WTC11 (cell line): ENCODE measurements at regions not wholly inside any gene's neighbourhood (a gene's known extent, or its start where the extent isn't known, plus 50 kb on each side); places are given as distances from the start of the nearest gene placed in this dataset.

Source experiments
- ATAC-seq: fragments of 200-7000 bp; cut with Tn5 transposase; 2 replicates; pipeline ENCODE4 v1.10.0; 2021; ENCODE audit warnings: mild to moderate bottlenecking, moderate library complexity
- CTCF ChIA-PET: fragments of 300-600 bp; sonication (Branson Sonifier 250); formaldehyde crosslinking; loops from one replicate; lab custom pipeline; 2021; ENCODE audit warnings: antibody characterized with exemption; lab: Charles Lee
- POLR2A ChIA-PET: fragments of 350-600 bp; sonication (Branson Sonifier 250); formaldehyde crosslinking; loops from one replicate; lab custom pipeline; 2021; ENCODE audit warnings: antibody characterized with exemption; lab: Charles Lee
- DNase-seq: peaks from one replicate; pipeline ENCODE4 v3.0.0; 2021; ENCODE audit warnings: low spot score
- H3K27ac Mint-ChIP-seq: 2 replicates; pipeline ENCODE4 v1.8.0; 2021; ENCODE audit warnings: mixed read lengths
- H3K27me3 Mint-ChIP-seq: 2 replicates; pipeline ENCODE4 v1.8.0; 2021; ENCODE audit warnings: low read depth, mild to moderate bottlenecking, moderate library complexity, mixed read lengths
- H3K36me3 Mint-ChIP-seq: 2 replicates; pipeline ENCODE4 v1.8.0; 2021; ENCODE audit warnings: mixed read lengths
- H3K4me1 Mint-ChIP-seq: 2 replicates; pipeline ENCODE4 v1.8.0; 2022; ENCODE audit warnings: mixed read lengths
- H3K4me3 Mint-ChIP-seq: 2 replicates; pipeline ENCODE4 v1.8.0; 2021; ENCODE audit warnings: mild to moderate bottlenecking, moderate library complexity, mixed read lengths
- H3K9me3 Mint-ChIP-seq: 2 replicates; pipeline ENCODE4 v1.8.0; 2021; ENCODE audit warnings: mixed read lengths
- CREB1 ChIP-seq: sonication (generic); formaldehyde crosslinking; IDR thresholded peaks from 2 replicates; pipeline ENCODE4 v1.8.0; 2023; ENCODE audit warnings: mild to moderate bottlenecking, missing genetic modification reagents
- CREM ChIP-seq: sonication (generic); formaldehyde crosslinking; IDR thresholded peaks from 2 replicates; pipeline ENCODE4 v1.8.1; 2022; ENCODE audit warnings: mild to moderate bottlenecking, missing genetic modification reagents, moderate library complexity
- ELF4 ChIP-seq: sonication (generic); formaldehyde crosslinking; IDR thresholded peaks from 2 replicates; pipeline ENCODE4 v1.8.1; 2022; ENCODE audit warnings: low read depth, mild to moderate bottlenecking, moderate library complexity, missing genetic modification reagents
- EMX1 ChIP-seq: fragments of 250-450 bp; sonication (Bioruptor Pico); IDR thresholded peaks from 2 replicates; pipeline ENCODE4 v1.8.0; 2021; ENCODE audit warnings: mild to moderate bottlenecking
- ESRRA ChIP-seq: sonication (generic); formaldehyde crosslinking; IDR thresholded peaks from 2 replicates; pipeline ENCODE4 v1.8.1; 2022; ENCODE audit warnings: mild to moderate bottlenecking, missing genetic modification reagents, borderline replicate concordance
- ETV6 ChIP-seq: sonication (generic); formaldehyde crosslinking; IDR thresholded peaks from 2 replicates; pipeline ENCODE4 v1.8.1; 2022; ENCODE audit warnings: mild to moderate bottlenecking, missing genetic modification reagents
- FOXK1 ChIP-seq: sonication (generic); formaldehyde crosslinking; IDR thresholded peaks from 2 replicates; pipeline ENCODE4 v1.8.0; 2022; ENCODE audit warnings: mild to moderate bottlenecking, moderate library complexity, missing genetic modification reagents
- OVOL2 ChIP-seq: fragments of 250-450 bp; sonication (Bioruptor Pico); IDR thresholded peaks from 2 replicates; pipeline ENCODE4 v1.9.0; 2021; ENCODE audit warnings: mild to moderate bottlenecking, borderline replicate concordance
- RORB ChIP-seq: fragments of 250-450 bp; sonication (Bioruptor Pico); IDR thresholded peaks from 2 replicates; pipeline ENCODE4 v1.9.0; 2021; ENCODE audit warnings: mild to moderate bottlenecking
- TCF7 ChIP-seq: sonication (generic); formaldehyde crosslinking; IDR thresholded peaks from 2 replicates; pipeline ENCODE4 v1.8.0; 2022; ENCODE audit warnings: mild to moderate bottlenecking, low read depth, missing genetic modification reagents, moderate library complexity
- ZNF232 ChIP-seq: sonication (generic); formaldehyde crosslinking; IDR thresholded peaks from 2 replicates; pipeline ENCODE4 v1.8.0; 2022; ENCODE audit warnings: mild to moderate bottlenecking, missing genetic modification reagents
- ZNF263 ChIP-seq: sonication (generic); formaldehyde crosslinking; IDR thresholded peaks from 2 replicates; pipeline ENCODE4 v1.8.1; 2022; ENCODE audit warnings: low read depth, mild to moderate bottlenecking, moderate library complexity, missing genetic modification reagents
- ZNF317 ChIP-seq: sonication (generic); formaldehyde crosslinking; IDR thresholded peaks from 2 replicates; pipeline ENCODE4 v1.8.1; 2023; ENCODE audit warnings: low read depth, mild to moderate bottlenecking, moderate library complexity, missing genetic modification reagents, borderline replicate concordance
- TF ChIP-seq, protein P1 (sequence below): fragments of 250-450 bp; sonication (Bioruptor Pico); conservative IDR thresholded peaks from 2 replicates; pipeline ENCODE4 v1.9.0; 2021; ENCODE audit warnings: mild to moderate bottlenecking
- TF ChIP-seq, protein P2 (sequence below): fragments of 250-450 bp; sonication (Bioruptor Pico); IDR thresholded peaks from 2 replicates; pipeline ENCODE4 v1.8.0; 2021; ENCODE audit warnings: mild to moderate bottlenecking
- TF ChIP-seq, protein P3 (sequence below): sonication (generic); formaldehyde crosslinking; IDR thresholded peaks from 2 replicates; pipeline ENCODE4 v1.8.0; 2022; ENCODE audit warnings: mild to moderate bottlenecking, missing genetic modification reagents
- TF ChIP-seq, protein P4 (sequence below): sonication (generic); formaldehyde crosslinking; IDR thresholded peaks from 2 replicates; pipeline ENCODE4 v1.8.1; 2022; ENCODE audit warnings: mild to moderate bottlenecking, moderate library complexity, missing genetic modification reagents
- TF ChIP-seq, protein P5 (sequence below): fragments of 250-450 bp; sonication (Bioruptor Pico); IDR thresholded peaks from 2 replicates; pipeline ENCODE4 v1.9.0; 2021; ENCODE audit warnings: mild to moderate bottlenecking

DNA sequence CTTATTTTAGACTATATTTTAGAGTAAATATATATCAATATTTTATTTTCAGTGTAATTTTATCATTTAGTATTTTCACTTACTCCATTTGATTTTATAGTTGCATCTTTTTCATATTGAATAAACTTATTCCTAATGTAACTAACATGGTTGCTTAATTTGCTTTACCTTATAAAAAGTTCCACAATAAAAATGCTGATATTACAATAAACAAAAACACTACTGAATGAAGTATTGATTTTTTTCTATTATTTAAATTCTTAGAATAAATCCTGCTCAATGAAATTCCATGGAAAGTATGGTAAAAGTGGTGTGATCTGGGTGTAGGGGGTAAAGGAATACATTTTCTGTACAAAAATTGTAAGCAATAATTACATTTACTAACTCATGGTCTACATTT, 2074.9 kb upstream of the C9orf72 start:
- Mint-ChIP-seq H3K4me1 (peaks cover 3% of the 10 kb centered on the region; the same call in 1 of the 2 replicates), H3K4me3 (no peak overlapping the region), H3K27ac (no peak overlapping the region), H3K27me3 (no peaks in the 10 kb centered on the region), H3K9me3 (no peaks in the 10 kb centered on the region), H3K36me3 (no peaks in the 10 kb centered on the region)
- no peak for TF ChIP-seq RORB (CRISPR knock-in tag)
- TF ChIP-seq TCF7 (CRISPR knock-in tag), result no peak
- TF ChIP-seq ZNF317 (CRISPR knock-in tag), result no peak
- TF ChIP-seq, protein P1, sequence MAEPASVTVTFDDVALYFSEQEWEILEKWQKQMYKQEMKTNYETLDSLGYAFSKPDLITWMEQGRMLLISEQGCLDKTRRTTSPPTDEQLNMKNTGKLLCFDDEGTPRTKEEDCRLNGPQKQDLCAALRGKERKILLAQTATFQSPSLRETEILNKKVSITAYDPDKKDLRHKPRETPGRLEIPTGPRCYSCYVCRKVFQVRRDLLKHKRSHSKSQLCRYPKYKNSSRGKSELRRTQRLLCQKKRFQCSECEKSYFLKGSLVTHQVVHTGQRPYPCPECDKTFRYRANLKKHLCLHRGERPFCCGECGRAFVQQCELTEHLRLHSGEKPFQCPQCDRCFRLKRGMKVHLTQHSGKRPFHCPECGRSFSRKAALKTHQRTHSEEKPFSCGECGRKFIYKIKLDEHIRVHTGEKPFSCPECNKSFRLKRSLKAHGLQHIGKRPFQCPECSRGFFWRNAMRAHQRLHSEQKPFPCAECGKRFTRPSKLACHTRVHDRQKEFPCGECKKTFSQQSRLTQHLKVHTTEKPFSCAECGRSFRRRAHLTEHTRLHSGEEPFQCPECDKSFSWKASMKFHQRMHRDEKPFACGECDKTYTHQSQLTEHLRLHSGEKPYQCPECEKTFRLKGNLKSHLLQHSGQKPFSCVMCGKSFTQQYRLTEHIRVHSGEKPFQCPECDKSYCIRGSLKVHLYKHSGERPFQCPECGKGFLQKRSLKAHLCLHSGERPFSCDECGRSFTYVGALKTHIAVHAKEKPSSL (CRISPR knock-in tag), result no peak
- no peak for TF ChIP-seq EMX1 (CRISPR knock-in tag)
- TF ChIP-seq OVOL2 (CRISPR knock-in tag), result no peak
- TF ChIP-seq ESRRA, result no peak
- TF ChIP-seq, protein P2, sequence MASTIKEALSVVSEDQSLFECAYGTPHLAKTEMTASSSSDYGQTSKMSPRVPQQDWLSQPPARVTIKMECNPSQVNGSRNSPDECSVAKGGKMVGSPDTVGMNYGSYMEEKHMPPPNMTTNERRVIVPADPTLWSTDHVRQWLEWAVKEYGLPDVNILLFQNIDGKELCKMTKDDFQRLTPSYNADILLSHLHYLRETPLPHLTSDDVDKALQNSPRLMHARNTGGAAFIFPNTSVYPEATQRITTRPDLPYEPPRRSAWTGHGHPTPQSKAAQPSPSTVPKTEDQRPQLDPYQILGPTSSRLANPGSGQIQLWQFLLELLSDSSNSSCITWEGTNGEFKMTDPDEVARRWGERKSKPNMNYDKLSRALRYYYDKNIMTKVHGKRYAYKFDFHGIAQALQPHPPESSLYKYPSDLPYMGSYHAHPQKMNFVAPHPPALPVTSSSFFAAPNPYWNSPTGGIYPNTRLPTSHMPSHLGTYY, result no peak
- TF ChIP-seq, protein P3, sequence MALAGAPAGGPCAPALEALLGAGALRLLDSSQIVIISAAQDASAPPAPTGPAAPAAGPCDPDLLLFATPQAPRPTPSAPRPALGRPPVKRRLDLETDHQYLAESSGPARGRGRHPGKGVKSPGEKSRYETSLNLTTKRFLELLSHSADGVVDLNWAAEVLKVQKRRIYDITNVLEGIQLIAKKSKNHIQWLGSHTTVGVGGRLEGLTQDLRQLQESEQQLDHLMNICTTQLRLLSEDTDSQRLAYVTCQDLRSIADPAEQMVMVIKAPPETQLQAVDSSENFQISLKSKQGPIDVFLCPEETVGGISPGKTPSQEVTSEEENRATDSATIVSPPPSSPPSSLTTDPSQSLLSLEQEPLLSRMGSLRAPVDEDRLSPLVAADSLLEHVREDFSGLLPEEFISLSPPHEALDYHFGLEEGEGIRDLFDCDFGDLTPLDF (CRISPR knock-in tag), result no peak
- TF ChIP-seq ETV6 (CRISPR knock-in tag), result no peak
- no peak for TF ChIP-seq ZNF232 (CRISPR knock-in tag)
- CTCF ChIA-PET, result no interaction called here
- DNase-seq (no peak), ATAC-seq (no peak)
- POLR2A ChIA-PET, result no interaction called here

DNA sequence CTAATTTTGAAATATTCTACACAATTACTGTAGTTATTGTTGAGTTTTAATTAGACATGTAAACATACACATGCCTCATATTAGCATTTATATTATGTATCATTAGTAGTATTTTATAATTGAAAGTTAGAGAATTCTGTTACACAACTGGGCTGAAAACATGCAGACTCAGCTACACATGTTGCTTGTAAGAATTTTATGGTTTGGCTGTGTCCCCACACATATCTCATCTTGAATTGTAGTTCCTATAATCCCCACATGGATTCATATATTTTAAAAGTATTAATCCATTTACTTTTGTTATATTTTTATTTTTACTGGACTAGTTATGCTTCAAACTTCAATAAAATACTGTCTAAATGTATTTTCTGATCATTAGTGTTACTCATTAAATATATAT, 2075.3 kb upstream of the C9orf72 start:
- no peak overlapping the region for H3K4me3 Mint-ChIP-seq
- ATAC-seq, result no peak
- H3K4me1 Mint-ChIP-seq, result peaks cover 3% of the 10 kb centered on the region; the same call in 1 of the 2 replicates
- no peaks in the 10 kb centered on the region for H3K9me3 Mint-ChIP-seq
- CTCF ChIA-PET, result no interaction called here
- H3K27me3 Mint-ChIP-seq, result no peaks in the 10 kb centered on the region
- H3K36me3 Mint-ChIP-seq, result no peaks in the 10 kb centered on the region
- TF ChIP-seq, protein P4, sequence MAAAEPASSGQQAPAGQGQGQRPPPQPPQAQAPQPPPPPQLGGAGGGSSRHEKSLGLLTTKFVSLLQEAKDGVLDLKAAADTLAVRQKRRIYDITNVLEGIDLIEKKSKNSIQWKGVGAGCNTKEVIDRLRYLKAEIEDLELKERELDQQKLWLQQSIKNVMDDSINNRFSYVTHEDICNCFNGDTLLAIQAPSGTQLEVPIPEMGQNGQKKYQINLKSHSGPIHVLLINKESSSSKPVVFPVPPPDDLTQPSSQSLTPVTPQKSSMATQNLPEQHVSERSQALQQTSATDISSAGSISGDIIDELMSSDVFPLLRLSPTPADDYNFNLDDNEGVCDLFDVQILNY, result no peak
- TF ChIP-seq CREM (CRISPR knock-in tag), result no peak
- TF ChIP-seq CREB1 (CRISPR knock-in tag), result no peak
- TF ChIP-seq FOXK1 (CRISPR knock-in tag), result no peak
- TF ChIP-seq ELF4, result no peak
- TF ChIP-seq ZNF263 (CRISPR knock-in tag), result no peak
- TF ChIP-seq, protein P5, sequence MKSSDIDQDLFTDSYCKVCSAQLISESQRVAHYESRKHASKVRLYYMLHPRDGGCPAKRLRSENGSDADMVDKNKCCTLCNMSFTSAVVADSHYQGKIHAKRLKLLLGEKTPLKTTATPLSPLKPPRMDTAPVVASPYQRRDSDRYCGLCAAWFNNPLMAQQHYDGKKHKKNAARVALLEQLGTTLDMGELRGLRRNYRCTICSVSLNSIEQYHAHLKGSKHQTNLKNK, result no peak
- TF ChIP-seq, all 79 proteins: peak for 0
- H3K27ac Mint-ChIP-seq, result no peak overlapping the region
- POLR2A ChIA-PET, result no interaction called here
- no peak for DNase-seq
